Activated B cell treated with CpG ODN at 0.5 μM for 24 hours (primary cell): ENCODE measurements at regions not wholly inside any gene's neighbourhood (a gene's known extent, or its start where the extent isn't known, plus 50 kb on each side); places are given as distances from the start of the nearest gene placed in this dataset.

ENCODE experiments used
- ATAC-seq: fragments of 200-7000 bp; cut with Tn5 transposase; one replicate; pipeline ENCODE4 v1.10.0; 2021; ENCODE audit warnings: low read depth, mild to moderate bottlenecking, moderate library complexity
- CTCF ChIA-PET: fragments of 350-600 bp; sonication (Branson Sonifier 250); formaldehyde crosslinking; loops from one replicate; lab custom pipeline; 2021; ENCODE audit warnings: antibody characterized with exemption; lab: Charles Lee
- POLR2A ChIA-PET: fragments of 350-600 bp; sonication (Branson Sonifier 250); formaldehyde crosslinking; loops from one replicate; lab custom pipeline; 2021; ENCODE audit warnings: antibody characterized with exemption; lab: Charles Lee
- DNase-seq: peaks from one replicate; pipeline ENCODE4 v3.0.0; 2022
- H3K27ac Mint-ChIP-seq: one replicate; pipeline ENCODE4 v1.8.0; 2020; ENCODE audit warnings: mixed read lengths
- H3K27me3 Mint-ChIP-seq: one replicate; pipeline ENCODE4 v1.8.0; 2021; ENCODE audit warnings: mixed read lengths
- H3K36me3 Mint-ChIP-seq: one replicate; pipeline ENCODE4 v1.8.0; 2021; ENCODE audit warnings: low read depth, mixed read lengths
- H3K4me1 Mint-ChIP-seq: one replicate; pipeline ENCODE4 v1.8.0; 2021; ENCODE audit warnings: mixed read lengths
- H3K4me3 Mint-ChIP-seq: one replicate; pipeline ENCODE4 v1.8.0; 2020; ENCODE audit warnings: mild to moderate bottlenecking, mixed read lengths
- H3K9me3 Mint-ChIP-seq: one replicate; pipeline ENCODE4 v1.8.0; 2020; ENCODE audit warnings: mixed read lengths
- intact Hi-C: fragments of 100-400 bp; cut with micrococcal nuclease; formaldehyde crosslinking; loops from one replicate; pipeline ENCODE4 v1.15.1; 2024
- TF ChIP-seq, protein P1 (sequence below): fragments of 200-600 bp; IDR thresholded peaks from one replicate; pipeline ENCODE4 v1.8.0; 2022; ENCODE audit warnings: antibody characterized with exemption, mild to moderate bottlenecking

DNA sequence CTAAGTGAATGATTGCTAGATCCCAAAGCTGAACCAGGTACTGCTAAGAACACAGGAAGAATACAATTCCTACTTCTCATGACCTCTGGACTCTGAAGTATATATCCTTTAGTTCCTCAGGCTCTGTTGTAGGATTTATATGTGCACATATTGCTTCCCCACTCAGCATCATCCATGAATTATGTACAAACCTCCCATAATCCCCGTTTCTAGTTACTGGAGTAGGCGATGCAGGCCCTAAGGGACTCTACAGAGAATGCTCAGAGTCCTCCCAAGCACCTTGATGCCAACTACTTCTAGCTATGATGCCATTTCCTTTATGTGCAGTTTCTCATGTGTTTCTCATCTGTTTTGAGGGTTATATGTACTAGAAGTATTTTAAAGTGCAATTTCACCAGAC, 154.9 kb upstream of the EPHA7 start:
- CTCF ChIA-PET: no interaction called here
- no peaks in the 10 kb centered on the region for H3K36me3 Mint-ChIP-seq
- H3K27ac Mint-ChIP-seq: no peak overlapping the region
- ATAC-seq (no peak), DNase-seq (no peak)
- H3K4me3 Mint-ChIP-seq: no peak overlapping the region
- intact Hi-C loops: no loop called here
- no peaks in the 10 kb centered on the region for H3K4me1 Mint-ChIP-seq
- H3K27me3 Mint-ChIP-seq: no peaks in the 10 kb centered on the region
- POLR2A ChIA-PET: no interaction called here
- no peaks in the 10 kb centered on the region for H3K9me3 Mint-ChIP-seq
- TF ChIP-seq, protein P1, sequence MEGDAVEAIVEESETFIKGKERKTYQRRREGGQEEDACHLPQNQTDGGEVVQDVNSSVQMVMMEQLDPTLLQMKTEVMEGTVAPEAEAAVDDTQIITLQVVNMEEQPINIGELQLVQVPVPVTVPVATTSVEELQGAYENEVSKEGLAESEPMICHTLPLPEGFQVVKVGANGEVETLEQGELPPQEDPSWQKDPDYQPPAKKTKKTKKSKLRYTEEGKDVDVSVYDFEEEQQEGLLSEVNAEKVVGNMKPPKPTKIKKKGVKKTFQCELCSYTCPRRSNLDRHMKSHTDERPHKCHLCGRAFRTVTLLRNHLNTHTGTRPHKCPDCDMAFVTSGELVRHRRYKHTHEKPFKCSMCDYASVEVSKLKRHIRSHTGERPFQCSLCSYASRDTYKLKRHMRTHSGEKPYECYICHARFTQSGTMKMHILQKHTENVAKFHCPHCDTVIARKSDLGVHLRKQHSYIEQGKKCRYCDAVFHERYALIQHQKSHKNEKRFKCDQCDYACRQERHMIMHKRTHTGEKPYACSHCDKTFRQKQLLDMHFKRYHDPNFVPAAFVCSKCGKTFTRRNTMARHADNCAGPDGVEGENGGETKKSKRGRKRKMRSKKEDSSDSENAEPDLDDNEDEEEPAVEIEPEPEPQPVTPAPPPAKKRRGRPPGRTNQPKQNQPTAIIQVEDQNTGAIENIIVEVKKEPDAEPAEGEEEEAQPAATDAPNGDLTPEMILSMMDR: no peak

DNA sequence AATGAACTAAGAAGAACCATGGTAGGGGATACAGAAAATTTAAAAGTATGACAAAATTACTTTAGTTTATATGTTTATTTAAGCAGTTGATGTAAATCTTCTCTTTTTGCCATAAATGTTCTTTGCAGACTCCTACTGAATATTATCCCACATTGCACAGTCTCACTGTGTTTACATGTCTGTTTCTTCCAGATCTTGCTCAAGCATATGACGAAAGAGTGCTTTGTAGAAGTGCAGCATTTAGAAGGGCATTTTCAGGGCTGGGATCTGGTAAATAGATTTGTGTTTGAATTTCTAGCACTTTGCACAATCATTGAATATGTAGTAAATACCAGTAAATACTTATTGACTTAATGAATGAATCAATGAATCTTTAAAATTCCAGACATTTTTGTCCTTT, 152.0 kb upstream of the EPHA7 start:
- Mint-ChIP-seq H3K36me3 (no peaks in the 10 kb centered on the region), H3K4me3 (no peak overlapping the region), H3K9me3 (no peaks in the 10 kb centered on the region), H3K4me1 (no peaks in the 10 kb centered on the region), H3K27ac (no peak overlapping the region), H3K27me3 (no peaks in the 10 kb centered on the region)
- ChIA-PET POLR2A (no interaction called here), CTCF (no interaction called here)
- TF ChIP-seq, protein P1: no peak
- ATAC-seq (no peak), DNase-seq (no peak)
- intact Hi-C loops: no loop called here

DNA sequence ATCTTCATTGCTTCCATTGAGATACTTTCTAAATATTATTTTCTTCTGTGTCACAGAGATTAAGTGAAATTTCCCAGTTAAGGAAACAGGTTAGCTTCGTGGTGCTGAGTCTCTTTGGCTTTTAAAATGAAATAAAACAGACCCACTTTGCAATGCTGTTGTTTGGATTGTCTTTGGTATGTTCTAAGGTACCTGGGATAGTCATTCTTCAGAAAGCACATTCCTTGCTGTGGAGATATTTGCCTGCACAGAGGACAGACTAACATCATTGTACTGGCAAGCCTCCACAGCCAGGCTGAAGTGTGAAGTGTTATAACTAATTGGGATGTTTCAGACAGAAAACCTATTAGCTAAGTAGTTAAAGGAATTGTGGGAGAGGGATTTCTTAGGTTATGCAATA, 148.8 kb upstream of the EPHA7 start:
- ChIA-PET POLR2A (no interaction called here), CTCF (no interaction called here)
- Mint-ChIP-seq H3K36me3 (no peaks in the 10 kb centered on the region), H3K27me3 (no peaks in the 10 kb centered on the region), H3K4me1 (no peaks in the 10 kb centered on the region), H3K9me3 (peaks cover 2% of the 10 kb centered on the region), H3K27ac (no peak overlapping the region), H3K4me3 (no peak overlapping the region)
- TF ChIP-seq, protein P1: no peak
- no peak for DNase-seq
- no peak for ATAC-seq
- intact Hi-C loops: no loop called here

DNA sequence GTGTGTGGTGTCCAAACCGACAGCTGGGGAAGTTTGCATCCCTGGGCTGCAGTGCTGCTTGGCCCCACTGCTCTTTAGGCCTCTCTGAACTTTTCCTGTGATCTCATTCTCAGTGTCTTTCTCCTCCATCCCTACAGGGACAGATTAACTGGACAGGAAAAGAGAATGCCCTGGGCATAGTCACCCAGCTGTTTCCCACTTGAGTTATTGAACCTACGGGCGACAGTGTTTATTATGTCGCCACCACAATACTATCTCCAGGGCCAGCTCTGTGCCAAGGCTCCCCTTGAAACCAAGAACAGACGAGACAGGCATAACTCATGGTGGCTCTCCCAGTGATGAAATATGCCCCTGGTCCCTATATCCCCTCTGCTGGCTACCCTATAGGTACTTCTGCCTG, 147.8 kb upstream of the EPHA7 start:
- ATAC-seq (no peak), DNase-seq (no peak)
- ChIA-PET POLR2A (no interaction called here), CTCF (no interaction called here)
- intact Hi-C loops: no loop called here
- H3K4me1 Mint-ChIP-seq: no peaks in the 10 kb centered on the region
- TF ChIP-seq, protein P1: no peak
- no peak overlapping the region for H3K27ac Mint-ChIP-seq
- no peak overlapping the region for H3K4me3 Mint-ChIP-seq
- H3K36me3 Mint-ChIP-seq: no peaks in the 10 kb centered on the region
- peaks cover 2% of the 10 kb centered on the region for H3K9me3 Mint-ChIP-seq
- H3K27me3 Mint-ChIP-seq: no peaks in the 10 kb centered on the region

DNA sequence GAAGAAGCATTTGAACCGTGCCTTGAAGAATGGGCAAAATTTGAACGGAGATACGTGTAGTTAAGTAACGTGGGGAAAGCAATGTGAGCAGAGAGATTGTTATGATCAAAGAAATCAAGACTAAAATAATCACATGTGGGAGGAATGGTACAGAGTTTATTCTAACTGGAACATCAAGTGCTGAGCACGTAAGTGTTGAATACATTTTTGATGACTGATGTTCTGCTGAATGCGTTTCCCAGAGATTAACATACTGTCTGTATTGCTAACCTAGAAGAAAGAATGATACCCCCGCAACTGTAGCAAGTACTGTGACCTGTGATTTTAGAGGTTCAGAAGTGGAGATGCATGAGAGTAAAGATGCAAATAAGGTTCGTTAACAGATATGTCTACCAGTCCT, 146.9 kb upstream of the EPHA7 start:
- no peaks in the 10 kb centered on the region for H3K27me3 Mint-ChIP-seq
- DNase-seq (no peak), ATAC-seq (no peak)
- H3K9me3 Mint-ChIP-seq: peaks cover 2% of the 10 kb centered on the region
- TF ChIP-seq, protein P1: no peak
- ChIA-PET POLR2A (no interaction called here), CTCF (no interaction called here)
- H3K4me3 Mint-ChIP-seq: no peak overlapping the region
- no peaks in the 10 kb centered on the region for H3K36me3 Mint-ChIP-seq
- H3K4me1 Mint-ChIP-seq: no peaks in the 10 kb centered on the region
- no peak overlapping the region for H3K27ac Mint-ChIP-seq
- intact Hi-C loops: no loop called here
